B cell (primary cell): ENCODE measurements at regions not wholly inside any gene's neighbourhood (a gene's known extent, or its start where the extent isn't known, plus 50 kb on each side); places are given as distances from the start of the nearest gene placed in this dataset.

Experiments used
- EZH2 ChIP-seq: IDR thresholded peaks from 2 replicates; pipeline ENCODE4 v1.6.1; 2012; ENCODE audit warnings: borderline replicate concordance, low read depth, mild to moderate bottlenecking, moderate library complexity, low read length; ENCODE audit not compliant: insufficient read depth, poor library complexity, severe bottlenecking
- TF ChIP-seq, protein P1 (sequence below): fragments of 200-600 bp; IDR thresholded peaks from one replicate; pipeline ENCODE4 v1.8.0; 2022; ENCODE audit warnings: antibody characterized with exemption, mild to moderate bottlenecking

DNA sequence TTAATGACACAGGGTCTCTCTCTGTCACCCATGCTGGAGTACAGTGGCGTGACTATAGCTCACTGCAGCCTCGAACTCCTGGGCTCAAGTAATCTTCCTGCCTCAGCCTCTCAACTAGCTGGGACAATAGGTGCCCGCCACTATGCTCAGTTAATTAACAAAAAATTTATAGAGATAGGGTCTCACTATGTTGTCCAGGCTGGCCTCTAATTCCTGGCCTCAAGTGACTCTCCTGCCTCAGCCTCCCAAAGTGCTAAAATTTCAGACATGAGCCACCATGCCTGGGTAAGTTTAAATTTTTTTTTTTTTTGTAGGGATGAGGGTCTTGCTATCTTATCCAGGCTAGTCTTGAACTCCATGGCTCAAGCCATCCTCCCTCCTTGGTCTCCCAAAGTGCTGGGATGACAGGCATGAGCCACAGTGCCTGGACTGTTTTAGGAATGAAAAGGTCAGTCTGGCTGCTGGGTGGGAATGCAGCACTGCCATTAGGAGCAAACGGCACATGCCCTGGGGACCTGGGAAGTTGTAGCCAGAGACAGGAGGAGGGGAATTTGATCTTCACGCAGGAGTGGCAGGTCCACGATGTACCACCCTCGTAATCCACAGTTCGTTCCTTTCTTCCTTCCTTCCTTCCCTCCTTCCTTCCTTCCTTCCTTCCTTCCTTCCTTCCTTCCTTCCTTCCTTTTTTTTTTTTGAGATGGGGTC is 106.7 kb downstream of the HAPSTR1 start:
- TF ChIP-seq, protein P1, sequence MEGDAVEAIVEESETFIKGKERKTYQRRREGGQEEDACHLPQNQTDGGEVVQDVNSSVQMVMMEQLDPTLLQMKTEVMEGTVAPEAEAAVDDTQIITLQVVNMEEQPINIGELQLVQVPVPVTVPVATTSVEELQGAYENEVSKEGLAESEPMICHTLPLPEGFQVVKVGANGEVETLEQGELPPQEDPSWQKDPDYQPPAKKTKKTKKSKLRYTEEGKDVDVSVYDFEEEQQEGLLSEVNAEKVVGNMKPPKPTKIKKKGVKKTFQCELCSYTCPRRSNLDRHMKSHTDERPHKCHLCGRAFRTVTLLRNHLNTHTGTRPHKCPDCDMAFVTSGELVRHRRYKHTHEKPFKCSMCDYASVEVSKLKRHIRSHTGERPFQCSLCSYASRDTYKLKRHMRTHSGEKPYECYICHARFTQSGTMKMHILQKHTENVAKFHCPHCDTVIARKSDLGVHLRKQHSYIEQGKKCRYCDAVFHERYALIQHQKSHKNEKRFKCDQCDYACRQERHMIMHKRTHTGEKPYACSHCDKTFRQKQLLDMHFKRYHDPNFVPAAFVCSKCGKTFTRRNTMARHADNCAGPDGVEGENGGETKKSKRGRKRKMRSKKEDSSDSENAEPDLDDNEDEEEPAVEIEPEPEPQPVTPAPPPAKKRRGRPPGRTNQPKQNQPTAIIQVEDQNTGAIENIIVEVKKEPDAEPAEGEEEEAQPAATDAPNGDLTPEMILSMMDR: no peak
- no peak for TF ChIP-seq EZH2
